GM12873 (cell line): ENCODE measurements at regions not wholly inside any gene's neighbourhood (a gene's known extent, or its start where the extent isn't known, plus 50 kb on each side); places are given as distances from the start of the nearest gene placed in this dataset.

Experiments
- TF ChIP-seq, protein P1 (sequence below): IDR thresholded peaks from 2 replicates; pipeline ENCODE4 v1.5.1; 2012; ENCODE audit warnings: low read depth, mild to moderate bottlenecking, moderate library complexity, low read length, control low read depth; ENCODE audit not compliant: insufficient read depth; ENCODE audit errors: missing control alignments

DNA sequence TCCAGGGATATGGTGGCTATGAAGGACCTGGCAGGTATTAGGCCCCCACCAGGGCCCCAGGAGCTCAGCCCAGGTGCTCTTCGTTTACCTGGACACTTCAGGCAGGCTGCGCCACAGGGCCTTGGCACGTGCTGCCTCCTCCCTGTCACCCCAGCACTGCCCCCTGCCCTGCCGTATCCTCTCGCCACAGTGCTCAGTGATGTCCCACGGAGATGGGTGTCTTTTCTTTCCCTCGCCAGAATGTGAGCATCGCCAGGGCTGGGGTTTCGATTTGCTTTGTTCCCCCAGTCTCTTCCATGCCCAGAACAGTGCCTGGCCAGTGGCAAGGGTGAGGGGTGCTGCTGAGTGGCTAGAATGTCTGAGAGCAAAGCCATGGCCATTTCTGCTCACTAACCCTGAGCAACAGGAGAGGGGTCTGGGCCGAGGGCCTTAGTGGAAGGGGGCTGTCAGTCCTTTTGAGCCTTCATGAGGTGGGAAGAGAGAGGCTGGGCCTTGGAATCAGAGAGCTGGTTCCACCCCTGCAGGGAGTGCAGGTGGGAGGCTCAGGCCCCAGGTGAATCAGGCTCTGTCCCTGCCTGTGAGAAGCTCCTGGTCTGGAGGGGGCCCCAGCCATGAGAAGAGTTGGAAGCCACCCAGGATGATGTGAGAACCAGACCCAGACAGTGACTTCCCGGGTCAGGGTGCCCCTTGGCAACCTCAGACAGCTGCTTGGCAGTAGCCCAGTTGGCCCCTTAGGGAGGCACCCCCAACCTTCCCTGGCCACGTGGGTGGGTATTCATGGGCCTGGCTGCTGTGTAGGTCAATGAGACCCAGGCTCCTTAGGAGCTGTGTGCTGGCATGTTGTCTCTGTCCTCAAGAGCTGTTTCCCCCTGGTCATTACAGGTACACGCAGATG is 129.9 kb upstream of the HS6ST1 start:
- TF ChIP-seq, protein P1, sequence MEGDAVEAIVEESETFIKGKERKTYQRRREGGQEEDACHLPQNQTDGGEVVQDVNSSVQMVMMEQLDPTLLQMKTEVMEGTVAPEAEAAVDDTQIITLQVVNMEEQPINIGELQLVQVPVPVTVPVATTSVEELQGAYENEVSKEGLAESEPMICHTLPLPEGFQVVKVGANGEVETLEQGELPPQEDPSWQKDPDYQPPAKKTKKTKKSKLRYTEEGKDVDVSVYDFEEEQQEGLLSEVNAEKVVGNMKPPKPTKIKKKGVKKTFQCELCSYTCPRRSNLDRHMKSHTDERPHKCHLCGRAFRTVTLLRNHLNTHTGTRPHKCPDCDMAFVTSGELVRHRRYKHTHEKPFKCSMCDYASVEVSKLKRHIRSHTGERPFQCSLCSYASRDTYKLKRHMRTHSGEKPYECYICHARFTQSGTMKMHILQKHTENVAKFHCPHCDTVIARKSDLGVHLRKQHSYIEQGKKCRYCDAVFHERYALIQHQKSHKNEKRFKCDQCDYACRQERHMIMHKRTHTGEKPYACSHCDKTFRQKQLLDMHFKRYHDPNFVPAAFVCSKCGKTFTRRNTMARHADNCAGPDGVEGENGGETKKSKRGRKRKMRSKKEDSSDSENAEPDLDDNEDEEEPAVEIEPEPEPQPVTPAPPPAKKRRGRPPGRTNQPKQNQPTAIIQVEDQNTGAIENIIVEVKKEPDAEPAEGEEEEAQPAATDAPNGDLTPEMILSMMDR = no peak

DNA sequence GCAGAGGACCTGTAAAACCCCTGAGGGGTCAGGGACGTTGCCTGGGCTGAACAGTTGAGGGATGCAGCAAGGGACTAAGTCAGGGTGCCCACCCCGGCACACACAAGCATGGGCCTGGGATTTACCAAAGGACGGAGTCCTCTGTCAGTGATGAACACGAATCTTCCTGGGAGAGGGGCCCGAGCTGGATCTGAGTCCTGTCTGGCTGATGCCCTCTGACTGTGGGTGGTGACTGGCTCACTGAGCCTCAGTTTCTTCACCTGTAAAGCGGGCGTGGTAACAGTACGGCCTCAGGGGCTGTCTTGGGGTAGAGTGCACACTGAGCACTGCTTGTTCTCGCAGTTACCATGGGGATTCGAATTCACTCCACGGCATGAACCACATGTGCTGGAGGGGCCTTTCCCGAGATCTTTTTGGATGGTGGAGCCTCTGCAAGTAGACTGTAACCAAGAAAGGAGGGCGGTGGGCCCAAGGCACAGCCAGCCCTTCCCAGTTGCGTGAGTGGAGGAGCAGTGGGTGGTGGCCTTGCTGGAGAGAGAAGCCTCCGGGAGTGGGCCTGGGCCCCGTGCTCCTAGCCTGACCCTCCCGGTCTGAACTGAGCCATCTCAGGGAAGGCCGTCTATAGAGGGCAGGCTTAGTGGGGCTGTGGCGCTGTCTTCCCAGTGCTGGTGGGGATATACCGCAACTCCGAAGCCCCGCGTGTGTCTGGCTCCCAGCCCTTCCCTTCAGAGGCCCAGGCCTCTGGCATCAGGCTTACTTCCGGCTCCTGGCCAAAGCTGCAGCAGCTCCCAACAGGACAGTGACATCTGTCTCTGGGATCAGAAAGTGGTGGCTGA is 130.8 kb upstream of the HS6ST1 start:
- TF ChIP-seq, protein P1 = no peak

DNA sequence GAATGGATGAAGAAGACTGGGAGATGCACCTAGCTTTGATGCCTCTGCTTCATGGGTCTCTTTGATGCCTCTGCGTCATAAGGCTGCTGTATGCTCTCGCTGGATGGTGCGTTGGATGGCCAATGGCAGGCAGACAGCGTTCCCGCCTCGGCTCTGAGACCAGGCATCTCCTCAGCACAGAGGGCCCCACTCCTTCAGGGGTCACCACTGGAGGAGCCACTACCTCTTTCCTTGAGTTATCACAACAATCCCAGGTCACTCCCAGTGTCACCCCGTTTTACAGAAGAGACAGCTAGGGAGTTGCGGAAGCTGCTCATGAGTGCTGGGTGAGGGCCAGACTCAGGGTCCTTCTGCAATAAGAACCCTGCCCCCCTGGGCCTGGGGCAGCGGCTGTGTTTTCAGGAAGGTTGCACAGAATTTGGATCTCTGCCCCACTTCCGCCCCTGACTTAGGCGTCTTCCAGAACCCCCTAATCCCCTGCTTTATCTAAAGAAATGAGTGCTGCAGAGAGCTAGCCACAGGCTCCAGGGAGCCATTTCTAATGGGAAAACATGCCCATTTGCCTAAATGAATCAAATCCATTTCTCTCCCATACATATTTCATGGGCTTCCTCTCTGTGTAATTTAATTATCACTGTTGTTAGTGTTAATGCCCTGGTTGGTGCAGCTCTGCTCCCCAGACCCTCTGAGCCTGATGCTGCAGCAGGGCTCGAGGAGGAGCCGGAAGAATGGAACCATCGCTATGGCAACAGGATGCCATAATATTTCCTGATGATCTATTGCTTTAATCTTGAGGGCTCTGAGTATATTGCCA is 131.8 kb upstream of the HS6ST1 start:
- TF ChIP-seq, protein P1 = no peak

DNA sequence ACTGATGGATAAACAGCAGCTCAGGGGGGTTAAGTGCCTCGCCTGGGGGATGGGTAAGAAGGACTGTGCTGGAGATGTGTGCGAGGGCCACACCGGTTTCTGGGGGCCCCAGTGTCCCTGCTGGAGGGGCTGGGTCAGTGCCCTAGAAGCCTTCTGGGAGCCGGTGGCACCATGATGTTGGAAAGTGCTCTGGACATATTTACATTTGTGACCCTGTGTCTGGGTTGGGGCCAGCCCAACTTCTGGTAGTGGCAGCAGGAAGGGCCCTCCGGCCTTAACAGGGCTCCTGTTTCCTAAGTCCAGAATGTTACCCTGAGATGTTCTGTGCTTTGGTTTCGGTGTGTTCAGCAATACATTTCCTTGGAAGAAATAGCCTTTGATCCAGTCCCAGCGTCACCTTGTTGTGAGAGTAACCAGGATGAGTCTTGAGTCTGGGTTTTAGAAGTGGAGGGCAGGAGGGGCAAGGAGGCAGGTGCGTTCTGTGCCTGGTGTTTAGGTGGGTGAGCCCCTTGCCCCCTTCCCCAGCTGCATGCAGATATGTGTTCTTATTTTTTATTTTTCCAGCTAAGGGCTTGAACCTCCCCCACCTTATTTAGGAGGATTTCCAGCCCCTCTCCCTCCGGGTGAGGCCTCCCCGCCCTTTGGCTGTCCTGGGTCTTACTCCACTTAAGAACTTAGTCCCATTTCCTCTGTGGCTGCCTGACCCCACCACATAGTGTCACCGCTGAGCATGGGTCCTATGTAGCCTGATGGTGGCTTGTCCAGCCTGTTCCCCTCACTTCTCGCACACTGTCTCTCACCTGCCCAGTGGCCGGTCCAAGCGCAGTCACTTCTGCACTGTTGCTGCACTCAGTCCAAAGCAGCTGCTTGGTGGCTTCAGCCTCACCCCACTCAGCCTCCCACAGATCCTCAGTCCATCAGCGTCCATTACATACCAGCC is 132.7 kb upstream of the HS6ST1 start:
- TF ChIP-seq, protein P1 = no peak

DNA sequence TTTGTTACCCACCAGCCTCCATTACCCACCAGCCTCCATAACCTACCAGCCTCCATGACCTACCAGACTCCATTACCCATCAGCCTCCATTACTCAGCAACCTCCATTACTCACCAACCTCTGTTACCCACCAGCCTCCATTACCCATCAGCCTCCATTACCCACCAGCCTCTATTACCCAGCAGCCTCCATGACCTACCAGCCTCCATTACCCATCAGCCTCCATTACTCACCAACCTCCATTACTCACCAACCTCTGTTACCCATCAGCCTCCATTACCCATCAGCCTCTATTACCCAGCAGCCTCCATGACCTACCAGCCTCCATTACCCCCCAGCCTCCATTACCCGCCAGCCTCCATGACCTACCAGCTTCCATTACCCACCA is 133.3 kb upstream of the HS6ST1 start:
- TF ChIP-seq, protein P1 = no peak

DNA sequence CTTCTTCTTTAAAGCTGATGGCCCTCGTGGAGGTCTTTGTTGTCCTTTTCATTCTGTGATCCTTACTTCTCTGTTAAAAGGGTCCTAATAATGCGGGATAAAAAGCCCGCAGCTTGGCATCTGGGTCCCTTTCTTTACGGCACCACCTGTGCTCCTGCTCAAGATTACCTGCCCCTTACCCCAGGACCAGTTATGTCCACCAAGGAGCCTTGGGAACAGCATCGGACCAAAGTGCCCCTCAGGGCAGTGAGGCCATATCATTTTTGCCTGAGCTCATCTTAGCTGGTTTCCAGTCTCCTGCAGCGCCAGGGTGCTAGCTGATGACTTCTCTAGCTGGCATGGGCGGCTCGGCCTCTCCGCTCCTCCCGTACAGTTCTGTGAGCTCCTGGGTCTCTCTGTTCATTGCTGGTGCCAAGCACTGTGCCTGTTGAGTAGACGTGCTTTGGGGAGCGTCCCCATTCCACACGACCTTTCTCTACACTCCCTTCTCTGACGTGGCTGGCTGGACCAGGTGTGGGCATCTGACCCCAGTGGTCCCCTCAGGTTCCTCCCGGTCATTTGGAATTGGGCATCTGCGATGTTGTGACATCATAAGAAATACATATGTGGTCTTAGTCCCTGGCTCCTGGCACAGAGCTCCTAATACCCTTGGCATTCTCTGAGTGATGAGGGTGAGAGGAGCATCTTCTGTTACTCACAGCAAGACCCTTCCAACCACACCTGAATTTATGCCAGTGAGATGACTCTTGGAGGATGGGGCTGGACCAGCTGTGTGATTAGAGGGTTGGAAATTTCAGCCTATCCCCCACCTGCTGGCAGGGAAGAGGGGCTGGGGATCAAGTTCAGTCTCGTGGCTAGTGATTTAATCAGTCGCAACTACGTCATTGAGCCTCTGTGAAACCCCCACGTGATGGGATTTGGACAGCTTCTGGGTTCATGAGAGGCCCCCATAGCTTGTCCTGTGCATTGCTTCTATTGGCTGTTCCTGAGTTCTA is 134.2 kb upstream of the HS6ST1 start:
- TF ChIP-seq, protein P1 = no peak
